Naive thymus-derived CD8-positive, alpha-beta T cell (primary cell): ENCODE measurements at regions not wholly inside any gene's neighbourhood (a gene's known extent, or its start where the extent isn't known, plus 50 kb on each side); places are given as distances from the start of the nearest gene placed in this dataset.
"Not testable (repeated sequence)": the region's sequence is repeated elsewhere in the genome, so short reads cannot be mapped to it uniquely, and the experiment has no call there.

Source experiments
- ATAC-seq, 2 donors: fragments of 150-1000 bp; cut with Tn5 transposase in 1 of 2; sonication (Bioruptor Pico), chemical (Tn5 transposase) in 1 of 2; 1 replicate in 1 of 2; 2 replicates in 1 of 2; pipeline ENCODE4 v1.10.0; 2021; ENCODE audit warnings: mild to moderate bottlenecking in 2 of 2, moderate library complexity in 2 of 2
- POLR2A ChIA-PET: fragments of 350-600 bp; sonication (Branson Sonifier 250); formaldehyde crosslinking; loops from one replicate; lab custom pipeline; 2021; ENCODE audit warnings: antibody characterized with exemption; lab: Charles Lee
- DNase-seq, 10 donors: peaks; one replicate each; pipeline versions ENCODE4 v3.0.0 to v3.0.0-alpha.2; 2020 to 2022
- H3K27ac Mint-ChIP-seq, 10 donors: one replicate each; pipeline ENCODE4 v1.8.0; 2020 to 2022; ENCODE audit warnings: mild to moderate bottlenecking in 10 of 10, mixed read lengths in 10 of 10, moderate library complexity in 4 of 10, inconsistent platforms in 1 of 10
- H3K27me3 Mint-ChIP-seq, 5 donors: one replicate each; pipeline ENCODE4 v1.8.0; 2021 to 2022; ENCODE audit warnings: mixed read lengths in 5 of 5
- H3K36me3 Mint-ChIP-seq, 3 donors: one replicate each; pipeline ENCODE4 v1.8.0; 2020 to 2022; ENCODE audit warnings: mixed read lengths in 3 of 3, mild to moderate bottlenecking in 2 of 3, inconsistent platforms in 1 of 3
- H3K4me1 Mint-ChIP-seq, 4 donors: one replicate each; pipeline ENCODE4 v1.8.0; 2021 to 2022; ENCODE audit warnings: mixed read lengths in 4 of 4
- H3K4me3 Mint-ChIP-seq, 10 donors: one replicate each; pipeline ENCODE4 v1.8.0; 2020 to 2022; ENCODE audit warnings: mild to moderate bottlenecking in 10 of 10, mixed read lengths in 10 of 10, moderate library complexity in 6 of 10, inconsistent platforms in 1 of 10
- H3K9me3 Mint-ChIP-seq, 9 donors: one replicate each; pipeline ENCODE4 v1.8.0; 2020 to 2022; ENCODE audit warnings: mixed read lengths in 9 of 9, mild to moderate bottlenecking in 3 of 9, inconsistent platforms in 1 of 9, moderate library complexity in 1 of 9

- no peaks in the 10 kb centered on the region for H3K36me3 Mint-ChIP-seq
- H3K9me3 Mint-ChIP-seq: no peaks in the 10 kb centered on the region
- H3K27ac Mint-ChIP-seq: no peak overlapping the region
- H3K27me3 Mint-ChIP-seq: peaks cover 0 to 5% (median 2%) of the 10 kb centered on the region in 5 donors
- ATAC-seq: no peak
- H3K4me3 Mint-ChIP-seq: no peak overlapping the region
- H3K4me1 Mint-ChIP-seq: no peaks in the 10 kb centered on the region
- no peak for DNase-seq
- POLR2A ChIA-PET: no interaction called here
Observed at GRCh38 chr4:84167564-84167963, 331.5 kb downstream of the NKX6-1 start.

GRCh38 chr4:84167093-84167492, 332.0 kb downstream of the NKX6-1 start:
- Mint-ChIP-seq H3K4me3 (no peak overlapping the region), H3K4me1 (no peaks in the 10 kb centered on the region), H3K9me3 (no peaks in the 10 kb centered on the region), H3K36me3 (no peaks in the 10 kb centered on the region), H3K27ac (no peak overlapping the region), H3K27me3 (peaks cover 0 to 10% (median 2%) of the 10 kb centered on the region in 5 donors)
- ATAC-seq: no peak
- POLR2A ChIA-PET: no interaction called here
- DNase-seq: no peak

DNA sequence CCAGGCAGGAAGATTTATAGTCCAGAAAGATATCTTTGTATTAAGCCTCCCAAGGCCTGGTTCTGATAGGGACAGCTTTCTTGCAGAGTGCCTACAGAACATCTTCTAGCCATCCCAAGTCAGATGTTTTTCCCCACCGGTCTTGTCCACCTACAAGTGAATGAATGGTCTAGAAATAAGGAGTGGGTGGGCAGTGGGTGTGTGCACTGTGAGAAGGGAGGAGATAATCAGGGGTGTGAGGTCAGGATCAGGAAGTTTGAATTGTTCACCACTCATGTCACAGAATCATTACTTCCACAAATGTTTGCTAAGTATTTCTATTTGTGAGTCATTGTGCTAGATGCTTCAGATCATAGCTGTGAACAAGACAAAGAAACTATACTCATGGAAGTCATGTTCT, 332.6 kb downstream of the NKX6-1 start:
- Mint-ChIP-seq H3K4me3 (no peak overlapping the region), H3K4me1 (no peaks in the 10 kb centered on the region), H3K36me3 (no peaks in the 10 kb centered on the region), H3K9me3 (peaks cover 0 to 2% (median 0%) of the 10 kb centered on the region in 9 donors), H3K27me3 (peaks cover 2 to 13% (median 2%) of the 10 kb centered on the region in 5 donors), H3K27ac (no peak overlapping the region)
- no peak for DNase-seq
- no peak for ATAC-seq
- POLR2A ChIA-PET: no interaction called here

DNA sequence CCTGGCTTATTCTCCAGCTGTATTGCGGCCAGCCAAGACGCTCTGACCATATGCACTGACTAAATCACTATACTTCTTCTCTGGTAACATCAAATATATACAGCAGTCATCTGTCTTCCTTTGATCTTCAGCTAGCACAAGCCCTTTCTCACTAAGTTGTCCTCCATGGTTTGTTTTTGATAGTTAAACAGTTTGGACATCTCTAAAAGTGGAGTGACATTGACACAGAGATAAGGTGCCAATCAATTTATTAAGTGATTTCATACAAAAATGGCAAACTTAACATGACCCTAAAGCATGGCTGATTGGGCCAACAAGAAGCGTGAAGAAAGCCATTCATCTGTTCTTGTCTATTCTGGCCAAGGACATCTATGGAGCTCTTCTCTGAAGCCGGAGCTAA, 334.9 kb downstream of the NKX6-1 start:
- Mint-ChIP-seq H3K27me3 (peaks cover 2 to 23% (median 2%) of the 10 kb centered on the region in 5 donors), H3K4me1 (no peaks in the 10 kb centered on the region), H3K4me3 (no peak overlapping the region), H3K27ac (no peak overlapping the region), H3K36me3 (no peaks in the 10 kb centered on the region), H3K9me3 (peaks cover 0 to 2% (median 0%) of the 10 kb centered on the region in 9 donors)
- ATAC-seq (no peak), DNase-seq (no peak)
- POLR2A ChIA-PET: no interaction called here

- H3K9me3 Mint-ChIP-seq: peaks cover 0 to 2% (median 0%) of the 10 kb centered on the region in 9 donors
- no peak overlapping the region for H3K27ac Mint-ChIP-seq
- H3K27me3 Mint-ChIP-seq: peaks cover 1 to 23% (median 5%) of the 10 kb centered on the region in 5 donors
- no peak for ATAC-seq
- no peak for DNase-seq
- H3K4me1 Mint-ChIP-seq: no peaks in the 10 kb centered on the region
- no peak overlapping the region for H3K4me3 Mint-ChIP-seq
- H3K36me3 Mint-ChIP-seq: no peaks in the 10 kb centered on the region
- POLR2A ChIA-PET: no interaction called here
Observed at GRCh38 chr4:84159762-84160161, 339.3 kb downstream of the NKX6-1 start.

DNA sequence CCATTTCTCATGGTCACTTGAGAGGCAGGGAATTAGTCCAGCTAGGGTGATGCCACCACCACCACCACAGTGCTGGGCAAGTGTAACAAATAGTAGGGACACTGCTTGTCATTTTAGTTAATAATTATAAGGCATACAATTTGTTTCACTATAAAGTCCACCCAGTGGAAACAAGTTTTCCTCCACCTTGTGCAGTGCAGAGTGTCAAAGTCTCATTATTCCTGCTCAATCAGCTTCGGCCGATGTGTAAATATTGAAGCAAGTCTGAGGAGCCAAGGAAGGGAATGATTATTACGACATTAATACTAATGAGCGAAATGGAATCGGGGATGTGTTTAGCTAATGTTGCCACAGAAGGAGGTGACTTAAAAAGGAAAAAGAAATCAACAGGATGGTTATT, 340.4 kb downstream of the NKX6-1 start:
- Mint-ChIP-seq H3K27me3 (peaks cover 1 to 23% (median 5%) of the 10 kb centered on the region in 5 donors), H3K36me3 (no peaks in the 10 kb centered on the region), H3K9me3 (peaks cover 0 to 2% (median 0%) of the 10 kb centered on the region in 9 donors), H3K4me3 (no peak overlapping the region), H3K27ac (no peak overlapping the region), H3K4me1 (no peaks in the 10 kb centered on the region)
- DNase-seq: no peak
- POLR2A ChIA-PET: no interaction called here
- ATAC-seq: no peak

- no peak for DNase-seq
- Mint-ChIP-seq H3K36me3 (no peaks in the 10 kb centered on the region), H3K9me3 (no peaks in the 10 kb centered on the region), H3K4me3 (no peak overlapping the region), H3K4me1 (peaks cover 0 to 5% (median 2%) of the 10 kb centered on the region in 4 donors), H3K27me3 (no peaks in the 10 kb centered on the region), H3K27ac (no peak overlapping the region)
- POLR2A ChIA-PET: no interaction called here
- no peak for ATAC-seq
Observed at GRCh38 chr4:84151574-84151973, 347.5 kb downstream of the NKX6-1 start.

DNA sequence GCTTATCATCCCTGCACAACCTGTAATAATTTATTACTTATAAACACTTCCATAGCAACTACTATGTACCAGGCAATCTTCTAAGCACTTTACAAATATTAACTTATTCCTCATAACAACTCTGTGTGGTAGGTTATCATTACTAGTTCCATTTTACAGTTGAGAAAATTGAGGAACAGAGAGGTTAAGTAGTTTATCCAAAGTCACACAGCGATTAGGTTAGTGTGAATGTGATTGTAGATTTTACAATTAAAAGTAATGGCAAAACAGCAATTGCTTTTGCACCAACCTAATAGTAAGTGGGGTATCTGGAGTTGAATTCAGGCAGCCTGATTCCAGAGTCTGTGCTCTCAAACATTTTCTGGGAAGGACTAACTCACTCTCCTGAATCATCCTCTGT, 348.9 kb downstream of the NKX6-1 start:
- ATAC-seq: no peak
- Mint-ChIP-seq H3K4me3 (no peak overlapping the region), H3K4me1 (peaks cover 0 to 6% (median 3%) of the 10 kb centered on the region in 4 donors), H3K27me3 (no peaks in the 10 kb centered on the region), H3K9me3 (no peaks in the 10 kb centered on the region), H3K27ac (no peak overlapping the region), H3K36me3 (no peaks in the 10 kb centered on the region)
- no peak for DNase-seq
- POLR2A ChIA-PET: no interaction called here

DNA sequence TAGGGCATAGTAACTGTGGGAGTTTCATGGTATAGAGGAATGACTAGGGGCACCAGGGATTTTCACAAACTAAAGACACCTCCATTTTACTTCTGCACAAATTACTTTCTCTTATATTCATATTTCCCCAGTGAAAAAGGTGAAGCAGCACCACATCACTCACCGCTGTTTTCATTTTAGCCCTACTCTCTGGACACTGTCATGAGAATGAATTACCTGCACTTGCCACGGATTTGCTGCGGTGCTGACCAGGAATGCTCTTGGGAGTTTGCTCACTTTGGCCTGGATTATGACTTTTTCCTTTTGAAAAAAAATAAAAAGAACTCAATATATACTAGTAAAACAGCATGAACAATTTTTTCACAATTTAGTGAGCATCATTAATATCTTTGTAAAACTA, 351.3 kb downstream of the NKX6-1 start:
- no peaks in the 10 kb centered on the region for H3K36me3 Mint-ChIP-seq
- peaks cover 0 to 6% (median 3%) of the 10 kb centered on the region in 4 donors for H3K4me1 Mint-ChIP-seq
- no peak overlapping the region for H3K27ac Mint-ChIP-seq
- DNase-seq: no peak
- POLR2A ChIA-PET: no interaction called here
- ATAC-seq: no peak
- H3K4me3 Mint-ChIP-seq: no peak overlapping the region
- peaks cover 0 to 4% (median 0%) of the 10 kb centered on the region in 9 donors for H3K9me3 Mint-ChIP-seq
- no peaks in the 10 kb centered on the region for H3K27me3 Mint-ChIP-seq

- H3K36me3 Mint-ChIP-seq: no peaks in the 10 kb centered on the region
- ATAC-seq: no peak
- no peak overlapping the region for H3K27ac Mint-ChIP-seq
- no peak for DNase-seq
- H3K27me3 Mint-ChIP-seq: no peaks in the 10 kb centered on the region
- H3K4me3 Mint-ChIP-seq: no peak overlapping the region
- peaks cover 0 to 6% (median 3%) of the 10 kb centered on the region in 4 donors for H3K4me1 Mint-ChIP-seq
- POLR2A ChIA-PET: no interaction called here
- H3K9me3 Mint-ChIP-seq: peaks cover 0 to 9% (median 0%) of the 10 kb centered on the region in 9 donors
Observed at GRCh38 chr4:84146300-84146959, 352.7 kb downstream of the NKX6-1 start.

GRCh38 chr4:84145176-84145575, 353.9 kb downstream of the NKX6-1 start:
- POLR2A ChIA-PET: no interaction called here
- Mint-ChIP-seq H3K4me3 (no peak overlapping the region), H3K27ac (no peak overlapping the region)

DNA sequence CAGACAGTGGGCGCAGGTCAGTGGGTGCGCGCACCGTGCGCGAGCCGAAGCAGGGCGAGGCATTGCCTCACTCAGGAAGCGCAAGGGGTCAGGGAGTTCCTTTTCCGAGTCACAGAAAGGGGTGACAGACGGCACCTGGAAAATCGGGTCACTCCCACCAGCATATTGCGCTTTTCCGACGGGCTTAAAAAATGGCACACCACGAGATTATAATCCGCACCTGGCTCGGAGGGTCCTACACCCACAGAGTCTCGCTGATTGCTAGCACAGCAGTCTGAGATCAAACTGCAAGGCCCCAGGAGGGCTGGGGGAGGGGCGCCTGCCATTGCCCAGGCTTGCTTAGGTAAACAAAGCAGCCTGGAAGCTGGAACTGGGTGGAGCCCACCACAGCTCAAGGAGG, 372.2 kb downstream of the NKX6-1 start:
- DNase-seq, POLR2A ChIA-PET, H3K27me3 Mint-ChIP-seq, H3K4me1 Mint-ChIP-seq, H3K36me3 Mint-ChIP-seq, ATAC-seq, H3K9me3 Mint-ChIP-seq, H3K4me3 Mint-ChIP-seq, H3K27ac Mint-ChIP-seq: not testable (repeated sequence)

More at GRCh38 chr4:84145176-84145575, 353.9 kb downstream of the NKX6-1 start:
- Mint-ChIP-seq H3K27me3 (no peaks in the 10 kb centered on the region), H3K4me1 (peaks cover 0 to 6% (median 3%) of the 10 kb centered on the region in 4 donors), H3K9me3 (peaks cover 0 to 9% (median 0%) of the 10 kb centered on the region in 9 donors), H3K36me3 (no peaks in the 10 kb centered on the region)
- DNase-seq (no peak), ATAC-seq (no peak)

DNA sequence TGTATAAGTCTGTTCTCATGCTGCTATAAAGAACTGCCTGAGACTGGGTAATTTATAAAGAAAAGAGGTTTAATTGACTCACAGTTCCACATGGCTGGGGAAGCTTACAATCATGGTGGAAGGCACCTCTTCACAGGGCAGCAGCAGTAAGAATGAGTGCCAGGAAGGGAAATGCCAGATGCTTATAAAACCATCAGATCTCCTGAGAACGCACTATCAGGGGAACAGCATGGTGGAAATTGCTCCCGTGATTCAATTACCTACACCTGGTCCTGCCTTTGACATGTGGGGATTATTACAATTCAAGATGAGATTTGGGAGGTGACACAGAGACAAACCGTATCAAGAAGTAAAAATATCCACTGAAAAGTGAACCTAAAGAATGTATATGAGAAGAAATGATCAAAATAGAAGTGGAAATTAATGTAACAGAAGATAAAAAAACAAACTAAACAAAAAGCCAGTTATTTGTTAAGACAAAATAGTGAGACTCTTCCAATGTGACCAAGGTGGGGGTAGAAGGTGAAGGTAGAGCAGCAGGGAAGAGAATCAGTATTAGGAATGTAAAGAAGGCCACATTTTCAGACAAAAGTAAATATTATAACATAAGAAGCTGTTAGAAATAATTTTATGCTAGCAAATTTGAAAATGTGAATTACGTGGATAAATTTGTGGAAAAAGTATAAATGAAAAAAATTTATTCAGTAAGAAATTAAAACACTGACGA, 372.9 kb downstream of the NKX6-1 start:
- POLR2A ChIA-PET: no interaction called here
- ATAC-seq (no peak), DNase-seq (no peak)
- H3K4me1 Mint-ChIP-seq: no peaks in the 10 kb centered on the region
- H3K9me3 Mint-ChIP-seq: peaks cover 0 to 10% (median 6%) of the 10 kb centered on the region in 9 donors
- peaks cover 0 to 10% (median 4%) of the 10 kb centered on the region in 5 donors for H3K27me3 Mint-ChIP-seq
- no peak overlapping the region for H3K4me3 Mint-ChIP-seq
- H3K27ac Mint-ChIP-seq: no peak overlapping the region
- peaks cover 0 to 4% (median 0%) of the 10 kb centered on the region in 3 donors for H3K36me3 Mint-ChIP-seq
